GM21390 (cell line): ENCODE measurements at regions not wholly inside any gene's neighbourhood (a gene's known extent, or its start where the extent isn't known, plus 50 kb on each side); places are given as distances from the start of the nearest gene placed in this dataset.

ENCODE experiments used
- ATAC-seq: cut with Tn5 transposase; IDR thresholded peaks from one replicate; pipeline ENCODE4 v1.9.1; 2021; ENCODE audit not compliant: unreplicated experiment

GRCh38 chr3:135905058-135905724 lies 60.3 kb upstream of the PPP2R3A start:
- no peak for ATAC-seq

GRCh38 chr3:135907422-135908165 lies 57.9 kb upstream of the PPP2R3A start:
- no peak for ATAC-seq

GRCh38 chr3:135908225-135908624 lies 57.3 kb upstream of the PPP2R3A start:
- no peak for ATAC-seq

DNA sequence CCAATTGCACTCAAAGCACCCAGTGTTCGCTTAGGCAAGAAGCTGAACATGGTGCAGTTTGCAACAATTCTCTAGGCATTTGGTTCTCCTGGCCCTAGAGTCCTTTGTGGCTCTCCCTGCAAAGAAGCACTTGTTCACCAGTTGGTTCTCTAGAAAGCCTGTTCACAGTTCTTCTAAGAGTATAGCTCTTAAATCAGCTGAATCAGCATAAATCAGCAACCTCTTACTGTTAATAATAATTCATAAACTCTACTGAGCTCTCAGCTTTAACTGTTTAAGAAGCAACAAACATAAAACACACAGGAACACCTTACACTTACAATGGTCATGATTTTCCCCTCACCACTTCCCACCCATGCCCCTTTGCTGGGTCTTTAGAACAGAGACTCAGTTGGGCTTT lies 56.8 kb upstream of the PPP2R3A start:
- ATAC-seq: no peak

DNA sequence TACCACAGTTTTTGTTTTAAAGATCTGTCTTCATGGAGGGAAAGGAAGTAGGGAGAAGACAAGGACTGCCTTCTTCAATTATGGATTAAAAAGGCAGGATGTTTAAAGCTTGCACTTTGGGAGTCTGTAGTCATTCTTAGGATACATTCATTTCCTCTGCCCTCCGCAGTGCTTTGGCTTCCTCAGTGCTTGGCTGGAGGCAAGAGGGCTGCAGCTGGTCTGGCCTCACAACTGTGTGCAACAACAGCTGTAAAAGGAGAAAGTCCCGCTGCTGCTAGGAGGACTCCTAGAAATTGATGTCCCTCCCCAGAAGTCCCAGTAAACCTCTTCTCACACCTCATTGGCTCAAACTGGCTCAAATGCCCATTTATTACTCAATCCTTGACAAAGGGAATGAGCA lies 54.4 kb upstream of the PPP2R3A start:
- ATAC-seq: no peak

GRCh38 chr3:135915206-135915605 lies 50.3 kb upstream of the PPP2R3A start:
- no peak for ATAC-seq
